Iris pigment epithelial cell (primary cell): ENCODE measurements at regions not wholly inside any gene's neighbourhood (a gene's known extent, or its start where the extent isn't known, plus 50 kb on each side); places are given as distances from the start of the nearest gene placed in this dataset.

Experiments
- DNase-seq: peaks from one replicate; pipeline ENCODE4 v3.0.0-alpha.2; 2011; ENCODE audit warnings: low read depth

GRCh38 chr14:40487824-40488223 lies 1055.6 kb upstream of the FBXO33 start:
- DNase-seq = no peak

- no peak for DNase-seq
Observed at GRCh38 chr14:40485688-40486087, 1053.5 kb upstream of the FBXO33 start.

GRCh38 chr14:40476005-40476404 lies 1043.8 kb upstream of the FBXO33 start:
- DNase-seq = no peak

GRCh38 chr14:40467969-40468368 lies 1035.7 kb upstream of the FBXO33 start:
- no peak for DNase-seq

- no peak for DNase-seq
Observed at GRCh38 chr14:40464531-40464930, 1032.3 kb upstream of the FBXO33 start.

- no peak for DNase-seq
Observed at GRCh38 chr14:40463886-40464285, 1031.7 kb upstream of the FBXO33 start.

GRCh38 chr14:40452674-40453073 lies 1020.4 kb upstream of the FBXO33 start:
- no peak for DNase-seq

- DNase-seq = no peak
Observed at GRCh38 chr14:40447017-40447416, 1014.8 kb upstream of the FBXO33 start.

- DNase-seq = no peak
Observed at GRCh38 chr14:40445020-40445419, 1012.8 kb upstream of the FBXO33 start.

- DNase-seq = no peak
Observed at GRCh38 chr14:40436551-40436950, 1004.3 kb upstream of the FBXO33 start.

- DNase-seq = no peak
Observed at GRCh38 chr14:40417777-40418401, 985.7 kb upstream of the FBXO33 start.

- DNase-seq = no peak
Observed at GRCh38 chr14:40416565-40416964, 984.3 kb upstream of the FBXO33 start.

- no peak for DNase-seq
Observed at GRCh38 chr14:40414386-40414785, 982.2 kb upstream of the FBXO33 start.

GRCh38 chr14:40413136-40413535 lies 980.9 kb upstream of the FBXO33 start:
- DNase-seq = peak; percentile 0

- no peak for DNase-seq
Observed at GRCh38 chr14:40410708-40411107, 978.5 kb upstream of the FBXO33 start.

- DNase-seq = no peak
Observed at GRCh38 chr14:40402957-40403356, 970.7 kb upstream of the FBXO33 start.

GRCh38 chr14:40398981-40399380 lies 966.7 kb upstream of the FBXO33 start:
- DNase-seq = no peak

GRCh38 chr14:40394634-40395340 lies 962.6 kb upstream of the FBXO33 start:
- no peak for DNase-seq

GRCh38 chr14:40393143-40393542 lies 960.9 kb upstream of the FBXO33 start:
- DNase-seq = no peak

- DNase-seq = no peak
Observed at GRCh38 chr14:40386433-40386832, 954.2 kb upstream of the FBXO33 start.

- DNase-seq = no peak
Observed at GRCh38 chr14:40374221-40374620, 942.0 kb upstream of the FBXO33 start.

- DNase-seq = no peak
Observed at GRCh38 chr14:40371011-40371410, 938.8 kb upstream of the FBXO33 start.

GRCh38 chr14:40368314-40368713 lies 936.1 kb upstream of the FBXO33 start:
- DNase-seq = no peak

- DNase-seq = no peak
Observed at GRCh38 chr14:40367717-40368116, 935.5 kb upstream of the FBXO33 start.
